ENCODE measurements at regions not wholly inside any gene's neighbourhood (a gene's known extent, or its start where the extent isn't known, plus 50 kb on each side); places are given as distances from the start of the nearest gene placed in this dataset.
"Not testable (repeated sequence)": the region's sequence is repeated elsewhere in the genome, so short reads cannot be mapped to it uniquely, and the experiment has no call there.

DNA sequence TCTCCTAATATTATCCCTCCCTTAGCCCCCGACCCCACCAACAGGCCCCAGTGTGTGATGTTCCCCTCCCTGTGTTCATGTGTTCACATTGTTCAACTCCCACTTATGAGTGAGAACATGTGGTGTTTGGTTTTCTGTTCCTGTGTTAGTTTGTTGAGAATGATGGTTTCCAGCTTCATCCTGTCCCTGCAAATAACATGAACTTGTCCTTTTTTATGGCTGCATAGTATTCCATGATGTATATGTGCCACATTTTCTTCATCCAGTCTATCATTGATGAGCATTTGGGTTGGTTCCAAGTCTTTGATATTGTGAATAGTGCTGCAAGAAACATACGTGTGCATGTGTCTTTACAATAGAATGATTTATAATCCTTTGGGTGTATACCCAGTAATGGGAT is 241.3 kb upstream of the SGO1 start:
- TF ChIP-seq, protein P1, sequence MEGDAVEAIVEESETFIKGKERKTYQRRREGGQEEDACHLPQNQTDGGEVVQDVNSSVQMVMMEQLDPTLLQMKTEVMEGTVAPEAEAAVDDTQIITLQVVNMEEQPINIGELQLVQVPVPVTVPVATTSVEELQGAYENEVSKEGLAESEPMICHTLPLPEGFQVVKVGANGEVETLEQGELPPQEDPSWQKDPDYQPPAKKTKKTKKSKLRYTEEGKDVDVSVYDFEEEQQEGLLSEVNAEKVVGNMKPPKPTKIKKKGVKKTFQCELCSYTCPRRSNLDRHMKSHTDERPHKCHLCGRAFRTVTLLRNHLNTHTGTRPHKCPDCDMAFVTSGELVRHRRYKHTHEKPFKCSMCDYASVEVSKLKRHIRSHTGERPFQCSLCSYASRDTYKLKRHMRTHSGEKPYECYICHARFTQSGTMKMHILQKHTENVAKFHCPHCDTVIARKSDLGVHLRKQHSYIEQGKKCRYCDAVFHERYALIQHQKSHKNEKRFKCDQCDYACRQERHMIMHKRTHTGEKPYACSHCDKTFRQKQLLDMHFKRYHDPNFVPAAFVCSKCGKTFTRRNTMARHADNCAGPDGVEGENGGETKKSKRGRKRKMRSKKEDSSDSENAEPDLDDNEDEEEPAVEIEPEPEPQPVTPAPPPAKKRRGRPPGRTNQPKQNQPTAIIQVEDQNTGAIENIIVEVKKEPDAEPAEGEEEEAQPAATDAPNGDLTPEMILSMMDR (conservative IDR thresholded peaks at IDR 0.05; ENCODE audit: low read depth, low read length): not testable (repeated sequence)
- TF ChIP-seq EZH2 (IDR thresholded peaks at IDR 0.05; ENCODE audit: borderline replicate concordance, low read depth, low read length, poor library complexity, severe bottlenecking): not testable (repeated sequence)

All from A673 (cell line).